IMR-90 (cell line): ENCODE measurements at regions not wholly inside any gene's neighbourhood (a gene's known extent, or its start where the extent isn't known, plus 50 kb on each side); places are given as distances from the start of the nearest gene placed in this dataset.

Experiments
- ATAC-seq: fragments of 200-7000 bp; cut with Tn5 transposase; 2 replicates; pipeline ENCODE4 v1.9.1; 2020; ENCODE audit warnings: low read depth, mild to moderate bottlenecking, moderate library complexity
- BruUV-seq: library from RNA; stranded (reverse); fragments of 400-500 nt; replicated peaks from 2 replicates; lab custom pipeline; 2021; lab: Mats Ljungman, UMichigan
- CTCF ChIA-PET: fragments of 300-600 bp; formaldehyde crosslinking; extraction: SDS; loops from one replicate; lab custom pipeline; 2021; ENCODE audit warnings: antibody characterized with exemption; lab: Yijun Ruan, JAX
- POLR2A ChIA-PET: fragments of 300-600 bp; sonication (Branson Sonifier 250); formaldehyde crosslinking; loops from one replicate; lab custom pipeline; 2022; ENCODE audit warnings: antibody characterized with exemption; ENCODE audit not compliant: unreplicated experiment; lab: Charles Lee
- DNase-seq: peaks from one replicate; pipeline ENCODE4 v3.0.0; 2013
- H2AFZ ChIP-seq: replicated peaks from 2 replicates; pipeline ENCODE3; 2013; ENCODE audit warnings: low read length, mild to moderate bottlenecking; ENCODE audit not compliant: poor library complexity
- H2AK5ac ChIP-seq: 2 replicates; pipeline ENCODE4 v1.6.1; 2013; ENCODE audit warnings: low read depth, low read length, inconsistent platforms
- H2AK9ac ChIP-seq: replicated peaks from 2 replicates; pipeline ENCODE3; 2013; ENCODE audit warnings: mild to moderate bottlenecking, low read depth, low read length, moderate library complexity; ENCODE audit not compliant: poor library complexity
- H2BK120ac ChIP-seq: 2 replicates; pipeline ENCODE4 v1.6.1; 2013; ENCODE audit warnings: low read depth, low read length, inconsistent platforms
- H2BK15ac ChIP-seq: 3 replicates; pipeline ENCODE4 v1.6.1; 2013; ENCODE audit warnings: low read depth, low read length, inconsistent platforms
- H2BK20ac ChIP-seq: 2 replicates; pipeline ENCODE4 v1.6.1; 2013; ENCODE audit warnings: low read depth, mild to moderate bottlenecking, inconsistent platforms, low read length, moderate library complexity
- H2BK5ac ChIP-seq: 2 replicates; pipeline ENCODE4 v1.6.1; 2013; ENCODE audit warnings: mild to moderate bottlenecking, low read depth, low read length, inconsistent platforms; ENCODE audit not compliant: poor library complexity, severe bottlenecking
- H3K14ac ChIP-seq: replicated peaks from 2 replicates; pipeline ENCODE4 v1.6.1; 2013; ENCODE audit warnings: low read depth, low read length, inconsistent platforms
- H3K18ac ChIP-seq: 2 replicates; pipeline ENCODE4 v1.6.1; 2013; ENCODE audit warnings: low read depth, low read length, control low read depth
- H3K23ac ChIP-seq: 2 replicates; pipeline ENCODE4 v1.6.1; 2013; ENCODE audit warnings: low read depth, low read length, inconsistent platforms
- H3K27ac ChIP-seq: 2 replicates; pipeline ENCODE4 v1.5.1; 2013; ENCODE audit warnings: mild to moderate bottlenecking, control low read depth, low read length; ENCODE audit not compliant: insufficient read depth
- H3K27me3 ChIP-seq: 2 replicates; pipeline ENCODE4 v1.6.1; 2013; ENCODE audit warnings: low read length; ENCODE audit not compliant: control insufficient read depth, insufficient read depth
- H3K36me3 ChIP-seq: 2 replicates; pipeline ENCODE4 v1.6.1; 2013; ENCODE audit warnings: low read length, mixed read lengths; ENCODE audit not compliant: control insufficient read depth, insufficient read depth
- H3K4ac ChIP-seq: 2 replicates; pipeline ENCODE4 v1.6.1; 2013; ENCODE audit warnings: low read depth, low read length, inconsistent platforms
- H3K4me1 ChIP-seq: 2 replicates; pipeline ENCODE4 v1.6.1; 2013; ENCODE audit warnings: low read length, mixed read lengths; ENCODE audit not compliant: control insufficient read depth, insufficient read depth
- H3K4me2 ChIP-seq: 2 replicates; pipeline ENCODE4 v1.6.1; 2013; ENCODE audit warnings: low read depth, mild to moderate bottlenecking, control low read depth, low read length, moderate library complexity
- H3K4me3 ChIP-seq: 2 replicates; pipeline ENCODE4 v1.5.1; 2013; ENCODE audit warnings: low read depth, mild to moderate bottlenecking, control low read depth, low read length, moderate library complexity; ENCODE audit not compliant: insufficient read depth
- H3K56ac ChIP-seq: 2 replicates; pipeline ENCODE4 v1.6.1; 2013; ENCODE audit warnings: low read length, inconsistent platforms; ENCODE audit not compliant: insufficient read depth; ENCODE audit errors: extremely low read depth
- H3K79me1 ChIP-seq, 2 experiments: 2 replicates each; pipeline ENCODE4 v1.6.1; 2013; ENCODE audit warnings: low read length in 2 of 2, inconsistent platforms in 1 of 2, low read depth in 1 of 2
- H3K9ac ChIP-seq: 2 replicates; pipeline ENCODE4 v1.6.1; 2013; ENCODE audit warnings: low read depth, low read length, control low read depth
- H3K9me1 ChIP-seq: 2 replicates; pipeline ENCODE4 v1.6.1; 2013; ENCODE audit warnings: low read length, inconsistent platforms; ENCODE audit not compliant: insufficient read depth
- H3K9me3 ChIP-seq: 2 replicates; pipeline ENCODE4 v1.6.1; 2013; ENCODE audit warnings: low read length; ENCODE audit not compliant: control insufficient read depth, insufficient read depth
- H4K20me1 ChIP-seq: 2 replicates; pipeline ENCODE4 v1.6.1; 2013; ENCODE audit warnings: low read length, inconsistent platforms; ENCODE audit not compliant: insufficient read depth
- H4K5ac ChIP-seq: 2 replicates; pipeline ENCODE4 v1.6.1; 2013; ENCODE audit warnings: mild to moderate bottlenecking, low read depth, low read length, control low read depth
- H4K8ac ChIP-seq, 2 experiments: 2 replicates each; pipeline ENCODE4 v1.6.1; 2013; ENCODE audit warnings: low read depth in 2 of 2, low read length in 2 of 2, control low read depth in 1 of 2, inconsistent platforms in 1 of 2
- H4K91ac ChIP-seq: 2 replicates; pipeline ENCODE4 v1.6.1; 2013; ENCODE audit warnings: low read depth, low read length, inconsistent platforms; ENCODE audit not compliant: insufficient read depth
- BHLHE40 ChIP-seq: fragments of 150-350 bp; IDR thresholded peaks from 2 replicates; pipeline ENCODE4 v1.6.1; 2016; ENCODE audit warnings: mild to moderate bottlenecking, low read depth, low read length
- CHD1 ChIP-seq: IDR thresholded peaks from 2 replicates; pipeline ENCODE4 v1.6.1; 2012; ENCODE audit warnings: low read depth, low read length, improper control_type of control experiment
- NFE2L2 ChIP-seq: fragments of 150-350 bp; IDR thresholded peaks from 2 replicates; pipeline ENCODE4 v1.6.1; 2016; ENCODE audit warnings: low read depth, mild to moderate bottlenecking, low read length
- RAD21 ChIP-seq: IDR thresholded peaks from 2 replicates; pipeline ENCODE4 v1.6.1; 2012; ENCODE audit warnings: low read length, improper control_type of control experiment
- dilution Hi-C: fragments of 300-500 bp; cut with HindIII; formaldehyde crosslinking; loops from one replicate; pipeline ENCODE4 v1.14.3; 2018; ENCODE audit warnings: low sequenced_read_pairs; ENCODE audit not compliant: unreplicated experiment
- in situ Hi-C: fragments of 300-500 bp; cut with MboI; formaldehyde crosslinking; loops from 3 replicates; pipeline ENCODE4 v1.14.3; 2019; ENCODE audit warnings: low sequenced_read_pairs, inconsistent platforms, mixed read lengths
- intact Hi-C: fragments of 100-400 bp; cut with micrococcal nuclease; formaldehyde crosslinking; loops from 2 replicates; pipeline ENCODE4 v1.10.0; 2022

GRCh38 chr1:80278936-80279335 is 1272.4 kb upstream of the ADGRL4 start:
- Histone ChIP-seq H4K8ac (no peak overlapping the region), H3K4me1 (no peaks in the 10 kb centered on the region), H3K36me3 (no peaks in the 10 kb centered on the region), H3K56ac (no peak overlapping the region), H3K4ac (no peak overlapping the region), H2BK20ac (no peak overlapping the region), H2BK5ac (no peak overlapping the region), H3K9ac (no peak overlapping the region), H2AFZ (no peak overlapping the region), H3K79me1 (no peaks in the 10 kb centered on the region), H3K18ac (no peak overlapping the region), H3K27me3 (no peaks in the 10 kb centered on the region), H3K9me1 (no peaks in the 10 kb centered on the region), H2AK9ac (no peak overlapping the region), H2BK120ac (no peak overlapping the region), H3K14ac (no peak overlapping the region), H3K23ac (no peak overlapping the region), H3K9me3 (no peaks in the 10 kb centered on the region), H3K4me3 (no peak overlapping the region), H4K5ac (no peak overlapping the region), H2BK15ac (no peak overlapping the region), H3K27ac (no peak overlapping the region), H4K91ac (no peak overlapping the region), H3K4me2 (no peak overlapping the region), H4K20me1 (no peaks in the 10 kb centered on the region), H2AK5ac (no peak overlapping the region)
- ChIA-PET CTCF (no interaction called here), POLR2A (no interaction called here)
- no peak for TF ChIP-seq RAD21
- no peak for TF ChIP-seq BHLHE40
- no peak for TF ChIP-seq CHD1
- no peak for TF ChIP-seq NFE2L2
- DNase-seq (no peak), ATAC-seq (no peak)
- dilution Hi-C loops, result no loop called here
- intact Hi-C loops, result no loop called here
- BruUV-seq, result no TSS peak
- in situ Hi-C loops, result no loop called here
